MCF 10A (cell line): ENCODE measurements at regions not wholly inside any gene's neighbourhood (a gene's known extent, or its start where the extent isn't known, plus 50 kb on each side); places are given as distances from the start of the nearest gene placed in this dataset.

ENCODE experiments used
- BruUV-seq: library from RNA; stranded (reverse); fragments of 400-500 nt; replicated peaks from 2 replicates; lab custom pipeline; 2021; lab: Mats Ljungman, UMichigan
- CTCF ChIA-PET: fragments of 300-600 bp; sonication (Branson Sonifier 250); formaldehyde crosslinking; extraction: SDS; loops from one replicate; lab custom pipeline; 2021; ENCODE audit warnings: antibody characterized with exemption, inconsistent platforms; lab: Yijun Ruan, JAX
- POLR2A ChIA-PET: fragments of 300-600, 350-650 bp; sonication (Branson Sonifier 250); formaldehyde crosslinking; extraction: SDS; loops from one replicate; lab custom pipeline; 2020; ENCODE audit warnings: antibody characterized with exemption, inconsistent platforms; lab: Yijun Ruan, JAX
- DNase-seq: peaks from one replicate; pipeline ENCODE4 v3.0.0-alpha.2; 2018; ENCODE audit not compliant: unreplicated experiment
- H3K27ac Mint-ChIP-seq: one replicate; pipeline ENCODE4 v1.8.0; 2022; ENCODE audit warnings: mild to moderate bottlenecking, low read depth, mixed read lengths; ENCODE audit not compliant: unreplicated experiment
- H3K27me3 Mint-ChIP-seq: one replicate; pipeline ENCODE4 v1.8.0; 2022; ENCODE audit warnings: mixed read lengths; ENCODE audit not compliant: insufficient read depth, unreplicated experiment
- H3K36me3 Mint-ChIP-seq: one replicate; pipeline ENCODE4 v1.8.0; 2022; ENCODE audit warnings: mild to moderate bottlenecking, moderate library complexity, mixed read lengths; ENCODE audit not compliant: insufficient read depth, unreplicated experiment
- H3K4me1 Mint-ChIP-seq: one replicate; pipeline ENCODE4 v1.8.0; 2022; ENCODE audit warnings: mixed read lengths; ENCODE audit not compliant: insufficient read depth, unreplicated experiment
- H3K4me3 Mint-ChIP-seq: one replicate; pipeline ENCODE4 v1.8.0; 2022; ENCODE audit warnings: mild to moderate bottlenecking, moderate library complexity, mixed read lengths; ENCODE audit not compliant: unreplicated experiment
- H3K9me3 Mint-ChIP-seq: one replicate; pipeline ENCODE4 v1.8.0; 2022; ENCODE audit warnings: mixed read lengths; ENCODE audit not compliant: unreplicated experiment
- CTCF ChIP-seq: fragments of 200-600 bp; IDR thresholded peaks from one replicate; pipeline ENCODE4 v1.8.0; 2022; ENCODE audit warnings: antibody characterized with exemption, mild to moderate bottlenecking; ENCODE audit not compliant: unreplicated experiment
- intact Hi-C: fragments of 100-400 bp; cut with micrococcal nuclease; formaldehyde crosslinking; loops from 2 replicates; pipeline ENCODE4 v1.14.1; 2022

DNA sequence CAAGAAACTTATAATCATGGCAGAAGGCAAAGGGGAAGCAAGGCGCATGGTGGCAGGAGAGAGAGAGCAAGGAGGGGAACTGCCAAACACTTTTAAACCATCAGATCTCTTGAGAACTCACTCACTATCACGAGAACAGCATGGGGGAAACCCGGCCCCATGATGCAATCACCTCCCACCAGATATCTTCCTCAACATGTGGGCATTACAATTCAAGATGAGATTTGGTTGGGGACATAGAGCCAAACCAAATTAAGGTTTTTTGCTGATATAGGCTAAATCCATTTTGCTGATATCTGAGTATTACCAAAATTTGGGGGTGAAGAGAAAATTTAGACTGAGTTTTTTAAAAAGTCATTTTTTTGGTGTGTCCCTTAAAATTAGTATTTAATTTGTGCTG, 54.9 kb upstream of the TMX1 start:
- Mint-ChIP-seq H3K27me3 (no peaks in the 10 kb centered on the region), H3K4me1 (no peaks in the 10 kb centered on the region), H3K36me3 (no peaks in the 10 kb centered on the region), H3K4me3 (no peak overlapping the region), H3K9me3 (no peaks in the 10 kb centered on the region), H3K27ac (no peak overlapping the region)
- TF ChIP-seq CTCF: no peak
- ChIA-PET POLR2A (no interaction called here), CTCF (no interaction called here)
- no TSS peak for BruUV-seq
- no peak for DNase-seq
- intact Hi-C loops: no loop called here

GRCh38 chr14:51185754-51186153, 54.3 kb upstream of the TMX1 start:
- Mint-ChIP-seq H3K9me3 (no peaks in the 10 kb centered on the region), H3K36me3 (no peaks in the 10 kb centered on the region), H3K27ac (no peak overlapping the region), H3K4me3 (no peak overlapping the region), H3K4me1 (no peaks in the 10 kb centered on the region), H3K27me3 (no peaks in the 10 kb centered on the region)
- ChIA-PET CTCF (no interaction called here), POLR2A (interaction anchor here (0.7 kb wide), 1 partner anchor 220 kb away, joined by 3 read pairs; no protein-coding TSS in a partner anchor)
- TF ChIP-seq CTCF: no peak
- DNase-seq: no peak
- BruUV-seq: no TSS peak
- intact Hi-C loops: no loop called here

- no peak for TF ChIP-seq CTCF
- Mint-ChIP-seq H3K36me3 (no peaks in the 10 kb centered on the region), H3K4me1 (no peaks in the 10 kb centered on the region), H3K9me3 (no peaks in the 10 kb centered on the region), H3K27ac (no peak overlapping the region), H3K4me3 (no peak overlapping the region), H3K27me3 (no peaks in the 10 kb centered on the region)
- POLR2A ChIA-PET: no interaction called here
- CTCF ChIA-PET: interaction anchor here (0.7 kb wide), 1 partner anchor 241 kb away, joined by 3 read pairs; no protein-coding TSS in a partner anchor
- intact Hi-C loops: no loop called here
- no peak for DNase-seq
- no TSS peak for BruUV-seq
Observed at GRCh38 chr14:51188566-51189185, 51.4 kb upstream of the TMX1 start.

DNA sequence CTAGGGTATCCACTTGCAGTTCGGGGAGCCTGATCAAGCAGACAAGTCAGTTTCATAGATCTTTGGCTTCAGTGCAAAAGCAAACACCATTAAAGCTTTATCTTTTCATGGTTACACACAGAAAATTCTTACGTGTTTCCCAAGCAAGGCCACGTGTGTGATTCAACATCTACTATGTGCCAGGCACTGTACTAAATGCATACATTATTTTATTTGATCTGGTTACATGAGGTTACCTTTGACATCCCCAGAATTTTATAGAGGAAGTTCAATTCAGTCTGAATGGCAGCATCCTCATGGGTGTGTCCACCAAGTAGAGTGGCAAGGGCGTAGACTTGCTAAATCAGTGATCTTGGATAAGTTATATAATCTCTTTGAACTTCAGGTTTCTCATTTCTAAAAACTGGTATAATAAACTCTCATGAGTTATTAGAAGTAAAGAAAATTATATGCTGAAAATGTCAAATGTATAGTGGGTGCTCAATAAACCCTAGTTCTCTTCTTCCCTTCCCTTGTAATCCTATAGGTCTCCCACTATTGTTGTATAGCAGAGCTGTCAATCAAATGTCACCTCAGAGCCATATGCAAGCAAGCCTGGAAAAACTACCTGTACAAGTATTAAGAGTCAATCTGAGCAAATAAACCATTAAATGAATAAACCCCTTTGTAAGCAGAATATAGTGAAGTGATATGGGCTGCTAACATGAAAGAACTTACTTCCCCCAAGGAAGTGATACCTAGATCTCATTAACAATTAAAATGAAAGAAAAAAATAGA, 50.3 kb upstream of the TMX1 start:
- no peaks in the 10 kb centered on the region for H3K4me1 Mint-ChIP-seq
- no peaks in the 10 kb centered on the region for H3K9me3 Mint-ChIP-seq
- TF ChIP-seq CTCF: no peak
- ChIA-PET CTCF (interaction anchor here (0.7 kb wide), 2 partner anchors 10 to 20 kb away, joined by 3 read pairs; no protein-coding TSS in a partner anchor), POLR2A (no interaction called here)
- H3K4me3 Mint-ChIP-seq: no peak overlapping the region
- H3K27me3 Mint-ChIP-seq: no peaks in the 10 kb centered on the region
- intact Hi-C loops: no loop called here
- H3K36me3 Mint-ChIP-seq: no peaks in the 10 kb centered on the region
- no TSS peak for BruUV-seq
- no peak for DNase-seq
- no peak overlapping the region for H3K27ac Mint-ChIP-seq
